ENCODE measurements at regions not wholly inside any gene's neighbourhood (a gene's known extent, or its start where the extent isn't known, plus 50 kb on each side); places are given as distances from the start of the nearest gene placed in this dataset.

DNA sequence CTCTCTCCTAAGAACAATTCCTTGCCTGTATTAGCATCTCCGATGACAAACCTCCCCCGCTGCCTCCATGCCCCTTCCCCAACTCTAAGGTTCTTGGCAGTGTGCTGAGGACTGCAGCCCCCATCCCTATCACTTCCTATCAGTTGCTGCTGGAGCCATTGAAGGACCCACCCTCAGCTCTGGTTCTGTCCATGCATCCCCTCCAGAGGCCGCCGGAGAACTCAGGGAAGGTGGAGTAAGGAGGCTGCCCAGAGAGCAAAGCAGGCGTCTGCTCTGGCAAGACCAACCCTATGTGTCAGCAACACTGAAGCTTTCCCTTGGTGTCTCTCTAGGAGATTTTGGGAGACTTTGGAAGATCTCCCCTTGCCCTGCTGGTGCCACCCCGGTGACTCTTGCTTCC is 1139.5 kb downstream of the TBC1D22A start:
- TF ChIP-seq, protein P1, sequence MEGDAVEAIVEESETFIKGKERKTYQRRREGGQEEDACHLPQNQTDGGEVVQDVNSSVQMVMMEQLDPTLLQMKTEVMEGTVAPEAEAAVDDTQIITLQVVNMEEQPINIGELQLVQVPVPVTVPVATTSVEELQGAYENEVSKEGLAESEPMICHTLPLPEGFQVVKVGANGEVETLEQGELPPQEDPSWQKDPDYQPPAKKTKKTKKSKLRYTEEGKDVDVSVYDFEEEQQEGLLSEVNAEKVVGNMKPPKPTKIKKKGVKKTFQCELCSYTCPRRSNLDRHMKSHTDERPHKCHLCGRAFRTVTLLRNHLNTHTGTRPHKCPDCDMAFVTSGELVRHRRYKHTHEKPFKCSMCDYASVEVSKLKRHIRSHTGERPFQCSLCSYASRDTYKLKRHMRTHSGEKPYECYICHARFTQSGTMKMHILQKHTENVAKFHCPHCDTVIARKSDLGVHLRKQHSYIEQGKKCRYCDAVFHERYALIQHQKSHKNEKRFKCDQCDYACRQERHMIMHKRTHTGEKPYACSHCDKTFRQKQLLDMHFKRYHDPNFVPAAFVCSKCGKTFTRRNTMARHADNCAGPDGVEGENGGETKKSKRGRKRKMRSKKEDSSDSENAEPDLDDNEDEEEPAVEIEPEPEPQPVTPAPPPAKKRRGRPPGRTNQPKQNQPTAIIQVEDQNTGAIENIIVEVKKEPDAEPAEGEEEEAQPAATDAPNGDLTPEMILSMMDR (IDR thresholded peaks at IDR 0.05; ENCODE audit: low read depth, low read length, missing control alignments), result no peak
- no peak overlapping the region for H3K4me3 ChIP-seq (ENCODE audit: low read depth, low read length)
- no peak for DNase-seq (ENCODE audit: low read depth)

DNA sequence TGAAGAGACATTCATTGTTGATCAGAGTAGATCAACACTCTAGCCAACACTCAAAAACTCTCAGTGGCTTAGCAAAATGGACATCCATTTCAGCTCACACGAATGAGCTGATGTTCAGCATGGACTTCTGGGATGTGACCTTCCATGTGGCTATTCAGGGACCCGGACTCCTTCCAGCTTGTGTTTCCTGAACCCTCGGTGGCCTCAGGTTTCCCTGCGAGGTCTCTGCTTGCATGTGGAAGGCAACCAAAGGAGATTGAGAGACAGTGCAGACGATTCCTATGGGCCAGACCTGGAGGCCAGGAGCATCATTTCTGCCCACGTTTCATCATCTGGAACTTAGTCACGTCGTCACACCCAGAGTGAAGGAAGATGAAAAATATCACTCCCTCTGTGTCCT is 1137.4 kb downstream of the TBC1D22A start:
- H3K4me3 ChIP-seq (ENCODE audit: low read depth, low read length), result no peak overlapping the region
- DNase-seq (ENCODE audit: low read depth), result no peak
- TF ChIP-seq, protein P1 (IDR thresholded peaks at IDR 0.05; ENCODE audit: low read depth, low read length, missing control alignments), result no peak

DNA sequence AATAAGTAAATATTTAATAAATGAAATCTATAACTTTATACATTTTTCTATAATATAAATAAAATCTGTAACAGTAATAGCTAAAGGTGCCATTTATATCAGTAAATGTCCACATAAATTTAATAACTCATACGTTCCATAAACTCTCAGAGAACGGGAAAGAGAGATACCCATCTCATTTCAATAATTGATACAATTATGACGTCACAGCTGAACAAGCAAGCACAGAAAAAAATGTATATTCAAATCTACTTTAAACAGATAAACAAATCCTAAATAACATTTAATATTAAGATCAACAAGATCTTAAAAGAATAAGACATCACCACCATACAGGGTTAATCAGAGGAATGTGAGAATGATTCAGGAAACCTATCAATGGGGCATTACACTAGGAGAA is 1136.5 kb downstream of the TBC1D22A start:
- TF ChIP-seq, protein P1 (IDR thresholded peaks at IDR 0.05; ENCODE audit: low read depth, low read length, missing control alignments), result no peak
- DNase-seq (ENCODE audit: low read depth), result no peak
- H3K4me3 ChIP-seq (ENCODE audit: low read depth, low read length), result no peak overlapping the region

DNA sequence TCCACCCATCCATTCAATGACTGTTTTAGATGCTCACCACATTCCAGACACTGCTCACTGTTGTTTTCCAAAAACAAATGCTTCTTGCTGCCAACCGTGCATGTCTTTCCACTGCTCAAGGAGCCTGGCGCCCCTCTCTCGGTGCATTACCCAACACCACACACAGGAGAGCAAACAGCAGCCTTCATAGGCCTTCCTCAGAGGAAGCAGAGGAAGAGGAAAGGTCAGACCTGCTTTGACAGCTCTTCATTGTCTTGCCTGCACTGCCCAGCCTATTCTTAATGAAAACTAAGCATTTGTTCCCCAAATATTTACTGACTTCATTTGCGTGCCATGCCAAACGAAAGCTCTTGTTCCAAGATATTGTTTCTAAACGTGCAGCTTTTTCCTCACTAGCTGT is 1129.2 kb downstream of the TBC1D22A start:
- no peak overlapping the region for H3K4me3 ChIP-seq (ENCODE audit: low read depth, low read length)
- TF ChIP-seq, protein P1 (IDR thresholded peaks at IDR 0.05; ENCODE audit: low read depth, low read length, missing control alignments), result no peak
- DNase-seq (ENCODE audit: low read depth), result no peak

DNA sequence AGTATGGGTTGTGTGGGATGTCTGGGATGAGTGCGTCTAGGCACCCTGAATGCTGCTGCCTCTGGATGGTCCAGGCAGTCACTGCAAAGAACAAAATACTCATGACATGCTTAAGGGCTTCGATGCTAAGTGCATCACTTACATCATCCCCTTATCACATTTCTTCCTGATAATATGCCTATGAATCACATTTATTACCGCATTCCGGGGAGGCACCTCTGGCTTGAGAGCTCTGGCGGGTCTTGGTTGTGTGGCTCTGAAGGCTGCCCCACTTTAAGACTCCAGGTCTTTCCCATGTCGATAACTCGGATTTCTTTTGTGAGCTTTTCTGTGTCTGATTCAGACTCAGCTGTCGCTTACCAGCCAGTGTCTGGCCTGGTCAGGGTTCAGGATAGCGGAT is 1126.4 kb downstream of the TBC1D22A start:
- no peak overlapping the region for H3K4me3 ChIP-seq (ENCODE audit: low read depth, low read length)
- TF ChIP-seq, protein P1 (IDR thresholded peaks at IDR 0.05; ENCODE audit: low read depth, low read length, missing control alignments), result no peak
- DNase-seq (ENCODE audit: low read depth), result no peak

DNA sequence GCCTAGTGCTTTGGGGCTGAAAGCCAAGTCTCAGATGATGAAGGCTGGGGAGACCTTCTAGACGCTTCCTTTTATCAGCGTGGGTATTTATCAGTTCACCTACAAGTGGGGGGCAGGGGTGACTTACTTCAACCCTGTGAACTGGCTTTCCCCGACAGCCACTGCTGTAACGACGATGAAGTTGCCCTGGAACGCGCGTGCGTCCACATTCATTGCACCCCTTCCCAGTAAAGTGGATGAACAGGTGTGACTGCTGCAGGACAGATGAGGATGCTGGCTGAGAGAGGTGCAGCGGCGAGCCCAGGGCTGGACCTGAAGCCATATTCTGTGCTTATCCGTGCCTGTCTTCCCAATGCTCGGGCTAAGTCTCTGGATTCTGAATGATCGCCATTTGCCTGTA is 1122.3 kb downstream of the TBC1D22A start:
- H3K4me3 ChIP-seq (ENCODE audit: low read depth, low read length), result no peak overlapping the region
- TF ChIP-seq, protein P1 (IDR thresholded peaks at IDR 0.05; ENCODE audit: low read depth, low read length, missing control alignments), result no peak
- no peak for DNase-seq (ENCODE audit: low read depth)

DNA sequence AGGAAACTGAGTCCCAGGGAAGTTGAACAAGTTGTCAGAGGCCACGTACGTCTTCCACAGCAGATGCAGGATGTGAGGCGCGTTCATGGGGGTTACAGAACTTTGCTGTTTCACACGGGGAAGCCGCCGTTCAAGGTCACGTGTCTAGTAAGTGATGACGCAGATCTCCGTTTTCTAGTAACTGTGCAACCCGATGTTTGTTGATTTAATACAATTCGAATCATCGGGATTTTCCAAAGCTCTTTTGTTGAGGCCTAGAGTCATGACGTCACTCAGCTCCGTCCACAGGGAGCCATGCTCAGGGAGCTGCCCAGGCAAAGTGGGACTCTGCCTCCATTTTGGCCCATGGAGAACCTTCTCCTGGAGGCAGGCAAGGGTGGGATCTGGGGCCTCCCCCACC is 1121.8 kb downstream of the TBC1D22A start:
- DNase-seq (ENCODE audit: low read depth), result no peak
- TF ChIP-seq, protein P1 (IDR thresholded peaks at IDR 0.05; ENCODE audit: low read depth, low read length, missing control alignments), result no peak
- H3K4me3 ChIP-seq (ENCODE audit: low read depth, low read length), result no peak overlapping the region
